B cell (primary cell): ENCODE measurements at regions not wholly inside any gene's neighbourhood (a gene's known extent, or its start where the extent isn't known, plus 50 kb on each side); places are given as distances from the start of the nearest gene placed in this dataset.

ENCODE experiments used
- ATAC-seq: fragments of 200-7000 bp; cut with Tn5 transposase; one replicate; pipeline ENCODE4 v1.10.0; 2021; ENCODE audit warnings: low read depth, mild to moderate bottlenecking, moderate number of reproducible peaks, moderate library complexity
- CTCF ChIA-PET: fragments of 350-600 bp; sonication (Branson Sonifier 250); formaldehyde crosslinking; loops from one replicate; lab custom pipeline; 2021; ENCODE audit warnings: antibody characterized with exemption, inconsistent platforms; lab: Charles Lee
- POLR2A ChIA-PET: fragments of 350-600 bp; sonication (Branson Sonifier 250); formaldehyde crosslinking; loops from one replicate; lab custom pipeline; 2021; ENCODE audit warnings: antibody characterized with exemption; lab: Charles Lee
- DNase-seq: peaks from one replicate; pipeline ENCODE4 v3.0.0; 2013
- H2AFZ ChIP-seq: 2 replicates; pipeline ENCODE4 v1.6.1; 2012; ENCODE audit warnings: mild to moderate bottlenecking, low read depth, low read length; ENCODE audit not compliant: insufficient read depth, poor library complexity, severe bottlenecking
- H3K27ac ChIP-seq, 2 donors: 1 replicate in 1 of 2; 2 replicates in 1 of 2; pipeline ENCODE4 v1.5.1; 2012 to 2013; ENCODE audit warnings: low read length in 2 of 2, mild to moderate bottlenecking in 2 of 2, moderate library complexity in 1 of 2
- H3K27me3 ChIP-seq, 4 experiments: fragments of 200-600 bp in 1 of 4; sonication (generic) in 1 of 4; replicated peaks in 1 of 4; 1 replicate in 2 of 4; 2 replicates in 2 of 4; pipeline versions ENCODE4 v1.6.1 to v1.7.0; 2013 to 2016; ENCODE audit warnings: low read length in 3 of 4, mild to moderate bottlenecking in 2 of 4, mixed read lengths in 1 of 4, moderate library complexity in 1 of 4; ENCODE audit not compliant: insufficient read depth in 4 of 4, control insufficient read depth in 3 of 4; ENCODE audit errors: control extremely low read depth in 1 of 4
- H3K36me3 ChIP-seq, 2 experiments: replicated peaks in 1 of 2; 1 replicate in 1 of 2; 2 replicates in 1 of 2; pipeline versions ENCODE4 v1.6.1 to v1.7.1; 2013; ENCODE audit warnings: low read length in 1 of 2; ENCODE audit not compliant: insufficient read depth in 2 of 2, control insufficient read depth in 1 of 2; ENCODE audit errors: control extremely low read depth in 1 of 2, extremely low read depth in 1 of 2
- H3K4me1 ChIP-seq, 2 donors: fragments of 200-600 bp in 1 of 2; sonication (generic) in 1 of 2; 1 replicate in 1 of 2; 2 replicates in 1 of 2; pipeline versions ENCODE4 v1.5.1 to v1.6.1; 2013 to 2017; ENCODE audit warnings: low read length in 2 of 2; ENCODE audit not compliant: control insufficient read depth in 2 of 2, insufficient read depth in 2 of 2
- H3K4me2 ChIP-seq: replicated peaks from 2 replicates; pipeline ENCODE3; 2012; ENCODE audit warnings: mild to moderate bottlenecking, low read depth, low read length; ENCODE audit not compliant: poor library complexity, severe bottlenecking
- H3K4me3 ChIP-seq, 5 experiments: fragments of 200-600 bp in 1 of 5; sonication (generic) in 1 of 5; 1 replicate in 3 of 5; 2 replicates in 2 of 5; pipeline versions ENCODE4 v1.5.1 to v1.7.0; 2011 to 2016; ENCODE audit warnings: low read length in 4 of 5, mild to moderate bottlenecking in 4 of 5, low read depth in 2 of 5, control low read depth in 1 of 5, moderate library complexity in 1 of 5; ENCODE audit not compliant: insufficient read depth in 1 of 5; ENCODE audit errors: control extremely low read depth in 1 of 5, extremely low read depth in 1 of 5
- H3K79me2 ChIP-seq: fragments of 200-600 bp; sonication (generic); one replicate; pipeline ENCODE4 v1.6.0; 2016; ENCODE audit warnings: low read length; ENCODE audit not compliant: control insufficient read depth, insufficient read depth
- H3K9ac ChIP-seq: fragments of 200-600 bp; sonication (generic); 2 replicates; pipeline ENCODE4 v1.6.1; 2017; ENCODE audit warnings: mild to moderate bottlenecking, low read length, moderate library complexity
- H3K9me3 ChIP-seq, 3 donors: one replicate each; pipeline versions ENCODE4 v1.6.1 to v1.7.1; 2013; ENCODE audit warnings: low read length in 2 of 3; ENCODE audit not compliant: control insufficient read depth in 2 of 3, insufficient read depth in 1 of 3; ENCODE audit errors: control extremely low read depth in 1 of 3
- H4K20me1 ChIP-seq: 2 replicates; pipeline ENCODE4 v1.6.0; 2012; ENCODE audit warnings: mild to moderate bottlenecking, low read length; ENCODE audit not compliant: insufficient read depth, control insufficient read depth, poor library complexity, severe bottlenecking
- H3K27ac Mint-ChIP-seq: one replicate; pipeline ENCODE4 v1.8.0; 2021; ENCODE audit warnings: mixed read lengths
- H3K27me3 Mint-ChIP-seq: one replicate; pipeline ENCODE4 v1.8.0; 2021; ENCODE audit warnings: mixed read lengths
- H3K4me1 Mint-ChIP-seq: one replicate; pipeline ENCODE4 v1.8.0; 2021; ENCODE audit warnings: mixed read lengths
- H3K4me3 Mint-ChIP-seq: one replicate; pipeline ENCODE4 v1.8.0; 2021; ENCODE audit warnings: mixed read lengths
- H3K9me3 Mint-ChIP-seq: one replicate; pipeline ENCODE4 v1.8.0; 2022; ENCODE audit warnings: mixed read lengths; ENCODE audit not compliant: insufficient read depth
- EZH2 ChIP-seq: IDR thresholded peaks from 2 replicates; pipeline ENCODE4 v1.6.1; 2012; ENCODE audit warnings: borderline replicate concordance, low read depth, mild to moderate bottlenecking, moderate library complexity, low read length; ENCODE audit not compliant: insufficient read depth, poor library complexity, severe bottlenecking
- WGBS: methylation state at CpG from one replicate; pipeline ENCODE4 v1.1.5; 2013; ENCODE audit warnings: missing lambda C conversion rate; ENCODE audit not compliant: insufficient coverage; 5-methylcytosine and 5-hydroxymethylcytosine counted together
- intact Hi-C: fragments of 100-400 bp; cut with micrococcal nuclease; formaldehyde crosslinking; loops from one replicate; pipeline ENCODE4 v1.10.0; 2022
- TF ChIP-seq, protein P1 (sequence below): fragments of 200-600 bp; IDR thresholded peaks from one replicate; pipeline ENCODE4 v1.8.0; 2022; ENCODE audit warnings: antibody characterized with exemption, mild to moderate bottlenecking

DNA sequence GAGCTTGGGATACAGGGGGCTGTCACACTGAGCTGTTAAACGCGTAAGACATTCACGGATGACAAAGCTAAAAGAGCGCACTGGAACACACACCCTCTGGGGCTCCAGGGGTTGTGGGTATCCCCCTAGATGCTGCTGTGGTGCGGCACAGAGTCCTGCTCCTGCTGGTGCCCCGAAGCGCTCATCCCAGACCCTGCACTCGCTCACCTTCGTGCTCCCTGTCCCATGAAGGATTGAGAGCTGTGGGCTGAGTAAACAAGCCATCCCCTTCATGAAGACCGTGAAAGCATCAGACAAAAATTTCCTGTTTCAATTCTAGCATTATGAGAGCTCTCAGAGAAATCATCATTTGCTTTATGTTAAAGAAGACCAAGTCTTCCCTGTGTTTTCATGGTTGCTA, 463.5 kb upstream of the ADGRL2 start:
- Mint-ChIP-seq H3K27ac (no peak overlapping the region), H3K9me3 (no peaks in the 10 kb centered on the region), H3K4me1 (no peaks in the 10 kb centered on the region), H3K4me3 (no peak overlapping the region), H3K27me3 (no peaks in the 10 kb centered on the region)
- Histone ChIP-seq H3K4me3 (no peak overlapping the region), H3K9me3 (no peaks in the 10 kb centered on the region), H3K4me2 (no peak overlapping the region), H3K27me3 (no peaks in the 10 kb centered on the region), H3K4me1 (no peaks in the 10 kb centered on the region), H3K79me2 (no peaks in the 10 kb centered on the region), H3K9ac (no peak overlapping the region), H2AFZ (no peak overlapping the region), H3K36me3 (no peaks in the 10 kb centered on the region), H3K27ac (no peak overlapping the region), H4K20me1 (no peaks in the 10 kb centered on the region)
- POLR2A ChIA-PET, result no interaction called here
- TF ChIP-seq, protein P1, sequence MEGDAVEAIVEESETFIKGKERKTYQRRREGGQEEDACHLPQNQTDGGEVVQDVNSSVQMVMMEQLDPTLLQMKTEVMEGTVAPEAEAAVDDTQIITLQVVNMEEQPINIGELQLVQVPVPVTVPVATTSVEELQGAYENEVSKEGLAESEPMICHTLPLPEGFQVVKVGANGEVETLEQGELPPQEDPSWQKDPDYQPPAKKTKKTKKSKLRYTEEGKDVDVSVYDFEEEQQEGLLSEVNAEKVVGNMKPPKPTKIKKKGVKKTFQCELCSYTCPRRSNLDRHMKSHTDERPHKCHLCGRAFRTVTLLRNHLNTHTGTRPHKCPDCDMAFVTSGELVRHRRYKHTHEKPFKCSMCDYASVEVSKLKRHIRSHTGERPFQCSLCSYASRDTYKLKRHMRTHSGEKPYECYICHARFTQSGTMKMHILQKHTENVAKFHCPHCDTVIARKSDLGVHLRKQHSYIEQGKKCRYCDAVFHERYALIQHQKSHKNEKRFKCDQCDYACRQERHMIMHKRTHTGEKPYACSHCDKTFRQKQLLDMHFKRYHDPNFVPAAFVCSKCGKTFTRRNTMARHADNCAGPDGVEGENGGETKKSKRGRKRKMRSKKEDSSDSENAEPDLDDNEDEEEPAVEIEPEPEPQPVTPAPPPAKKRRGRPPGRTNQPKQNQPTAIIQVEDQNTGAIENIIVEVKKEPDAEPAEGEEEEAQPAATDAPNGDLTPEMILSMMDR, result no peak
- no peak for TF ChIP-seq EZH2
- intact Hi-C loops, result no loop called here
- WGBS, result 93% methylated on average over 5 of the region's 10 CpGs
- DNase-seq (no peak), ATAC-seq (no peak)
- CTCF ChIA-PET, result no interaction called here

DNA sequence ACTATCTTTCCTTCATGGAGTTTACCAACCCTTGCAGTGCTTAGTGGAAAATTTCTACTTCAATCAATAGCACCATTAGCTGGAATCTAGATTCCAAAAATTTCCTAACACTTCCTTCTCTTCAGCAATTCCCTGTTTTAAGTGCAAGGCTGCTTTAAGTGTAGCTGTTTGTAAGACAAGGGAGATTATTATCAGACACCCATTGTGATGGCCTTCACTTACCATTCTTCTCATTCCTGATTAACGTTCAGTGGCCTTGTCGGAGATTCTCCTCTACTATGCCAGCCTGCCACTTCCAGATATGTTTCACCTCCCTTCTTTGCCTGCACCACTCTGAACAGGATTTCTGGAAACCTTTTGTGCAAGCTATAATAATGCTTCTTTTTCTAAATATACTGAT, 464.9 kb upstream of the ADGRL2 start:
- ATAC-seq (no peak), DNase-seq (no peak)
- Mint-ChIP-seq H3K27ac (no peak overlapping the region), H3K4me1 (no peaks in the 10 kb centered on the region), H3K27me3 (no peaks in the 10 kb centered on the region), H3K4me3 (no peak overlapping the region), H3K9me3 (no peaks in the 10 kb centered on the region)
- Histone ChIP-seq H3K4me3 (no peak overlapping the region), H2AFZ (no peak overlapping the region), H3K36me3 (no peaks in the 10 kb centered on the region), H3K79me2 (no peaks in the 10 kb centered on the region), H3K27ac (no peak overlapping the region), H3K27me3 (no peaks in the 10 kb centered on the region), H3K4me1 (no peaks in the 10 kb centered on the region), H3K9ac (no peak overlapping the region), H3K4me2 (no peak overlapping the region), H4K20me1 (no peaks in the 10 kb centered on the region), H3K9me3 (no peaks in the 10 kb centered on the region)
- CTCF ChIA-PET, result no interaction called here
- POLR2A ChIA-PET, result no interaction called here
- intact Hi-C loops, result no loop called here
- WGBS, result no CpG with 5 or more reads among the region's 2 CpGs
- no peak for TF ChIP-seq EZH2
- TF ChIP-seq, protein P1, result no peak
